ENCODE measurements at regions not wholly inside any gene's neighbourhood (a gene's known extent, or its start where the extent isn't known, plus 50 kb on each side); places are given as distances from the start of the nearest gene placed in this dataset.

GRCh38 chr6:90952176-90952575 is 365.3 kb upstream of the MAP3K7 start:
- no peaks in the 10 kb centered on the region for H3K36me3 ChIP-seq (ENCODE audit: control insufficient read depth in 4 of 4, insufficient read depth in 4 of 4, low read length in 4 of 4)
- no peak overlapping the region for H3K9ac ChIP-seq (ENCODE audit: insufficient read depth in 1 of 2, low read length in 2 of 2)
- no peak overlapping the region for H3K4me3 ChIP-seq
- no peaks in the 10 kb centered on the region for H3K4me1 ChIP-seq (ENCODE audit: control insufficient read depth in 5 of 5, insufficient read depth in 5 of 5, low read length in 5 of 5)
- no peak overlapping the region for H3K27ac ChIP-seq (ENCODE audit: low read depth in 1 of 2, low read length in 1 of 2)
- H3K27me3 ChIP-seq (ENCODE audit: control insufficient read depth in 3 of 3, insufficient read depth in 3 of 3, low read length in 2 of 3) = no peaks in the 10 kb centered on the region
- DNase-seq = no peak
- ATAC-seq (ENCODE audit: insufficient read depth, low FRiP score) = no peak
- H3K9me3 ChIP-seq (ENCODE audit: control insufficient read depth in 4 of 4, insufficient read depth in 3 of 4, low read length in 3 of 4) = peaks cover 0 to 5% (median 2%) of the 10 kb centered on the region in 4 donors
- TF ChIP-seq CTCF (IDR thresholded peaks at IDR 0.05; ENCODE audit: control extremely low read depth, extremely low read depth) = no peak
- 84 to 92% methylated on average over 2 of the region's 2 CpGs for WGBS, 2 donors

- Histone ChIP-seq H3K4me1 (ENCODE audit: control insufficient read depth in 5 of 5, insufficient read depth in 5 of 5, low read length in 5 of 5) (no peaks in the 10 kb centered on the region), H3K4me3 (no peak overlapping the region), H3K27me3 (ENCODE audit: control insufficient read depth in 3 of 3, insufficient read depth in 3 of 3, low read length in 2 of 3) (no peaks in the 10 kb centered on the region), H3K36me3 (ENCODE audit: control insufficient read depth in 4 of 4, insufficient read depth in 4 of 4, low read length in 4 of 4) (no peaks in the 10 kb centered on the region), H3K9me3 (ENCODE audit: control insufficient read depth in 4 of 4, insufficient read depth in 3 of 4, low read length in 3 of 4) (peaks cover 0 to 5% (median 0%) of the 10 kb centered on the region in 4 donors), H3K9ac (ENCODE audit: insufficient read depth in 1 of 2, low read length in 2 of 2) (no peak overlapping the region), H3K27ac (ENCODE audit: low read depth in 1 of 2, low read length in 1 of 2) (no peak overlapping the region)
- DNase-seq (no peak), ATAC-seq (ENCODE audit: insufficient read depth, low FRiP score) (no peak)
- WGBS, 2 donors = 89 to 97% methylated on average over 9 of the region's 9 CpGs
- TF ChIP-seq CTCF (IDR thresholded peaks at IDR 0.05; ENCODE audit: control extremely low read depth, extremely low read depth) = no peak
Measured at GRCh38 chr6:90948540-90948939, 361.7 kb upstream of the MAP3K7 start.

GRCh38 chr6:90947184-90948064 is 360.6 kb upstream of the MAP3K7 start:
- TF ChIP-seq CTCF (IDR thresholded peaks at IDR 0.05; ENCODE audit: control extremely low read depth, extremely low read depth) = no peak
- no peak for DNase-seq
- H3K9me3 ChIP-seq (ENCODE audit: control insufficient read depth in 4 of 4, insufficient read depth in 3 of 4, low read length in 3 of 4) = peaks cover 0 to 5% (median 0%) of the 10 kb centered on the region in 4 donors
- no peaks in the 10 kb centered on the region for H3K27me3 ChIP-seq (ENCODE audit: control insufficient read depth in 3 of 3, insufficient read depth in 3 of 3, low read length in 2 of 3)
- no peak overlapping the region for H3K9ac ChIP-seq (ENCODE audit: insufficient read depth in 1 of 2, low read length in 2 of 2)
- H3K4me1 ChIP-seq (ENCODE audit: control insufficient read depth in 5 of 5, insufficient read depth in 5 of 5, low read length in 5 of 5) = no peaks in the 10 kb centered on the region
- WGBS, 2 donors = 96 to 97% methylated on average over 28 to 29 of the region's 29 CpGs
- H3K27ac ChIP-seq (ENCODE audit: low read depth in 1 of 2, low read length in 1 of 2) = no peak overlapping the region
- no peaks in the 10 kb centered on the region for H3K36me3 ChIP-seq (ENCODE audit: control insufficient read depth in 4 of 4, insufficient read depth in 4 of 4, low read length in 4 of 4)
- no peak for ATAC-seq (ENCODE audit: insufficient read depth, low FRiP score)
- H3K4me3 ChIP-seq = no peak overlapping the region

All from lung (tissue), 11 donors.